Medulla oblongata (tissue), 1 donor: ENCODE measurements at regions not wholly inside any gene's neighbourhood (a gene's known extent, or its start where the extent isn't known, plus 50 kb on each side); places are given as distances from the start of the nearest gene placed in this dataset.
"Not testable (repeated sequence)": the region's sequence is repeated elsewhere in the genome, so short reads cannot be mapped to it uniquely, and the experiment has no call there.

ENCODE experiments used
- DNase-seq: peaks from one replicate; pipeline ENCODE4 v3.0.0-alpha.2; 2015; ENCODE audit errors: extremely low spot score

DNA sequence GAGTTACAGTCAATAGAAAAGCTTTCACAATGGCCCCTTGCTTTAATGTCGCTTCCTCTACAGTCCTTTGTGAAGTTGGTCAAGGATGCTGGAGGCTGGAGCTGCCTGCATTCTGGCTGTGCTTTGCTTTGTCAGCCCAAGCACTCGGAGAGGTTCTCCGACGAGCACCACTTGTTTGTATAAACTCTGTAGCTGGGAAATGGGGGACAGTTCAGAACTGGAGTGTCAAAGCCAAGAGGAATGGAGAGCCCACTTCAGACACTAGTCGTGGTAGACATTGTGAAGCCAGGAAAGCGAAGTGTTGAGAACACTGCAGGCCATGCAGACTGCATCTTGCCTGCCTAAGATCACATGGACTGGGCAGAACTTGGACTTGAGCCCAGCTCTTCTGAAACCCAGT lies 330.3 kb downstream of the GADD45G start:
- no peak for DNase-seq

DNA sequence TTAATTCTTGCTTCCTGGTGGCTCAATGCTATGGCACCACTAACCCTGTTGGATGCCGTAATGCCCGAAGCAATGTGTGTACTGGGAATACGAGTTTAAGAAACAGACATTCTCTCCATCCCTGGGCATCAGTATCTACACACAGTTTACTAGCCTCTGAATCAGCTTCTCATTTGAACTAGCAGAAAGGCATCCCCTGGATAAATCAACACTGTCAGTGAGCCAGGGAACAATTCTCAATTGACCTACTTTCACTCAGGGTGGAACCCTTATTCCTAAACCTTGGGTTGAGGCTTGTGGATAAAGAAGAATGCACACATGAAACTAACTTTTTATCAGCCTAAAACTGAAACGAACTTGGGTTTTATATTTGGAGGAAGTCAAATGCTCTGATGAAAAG lies 331.0 kb downstream of the GADD45G start:
- no peak for DNase-seq

- DNase-seq, result no peak
Measured at GRCh38 chr9:89937051-89937450, 332.2 kb downstream of the GADD45G start.

GRCh38 chr9:89939181-89939580 lies 334.4 kb downstream of the GADD45G start:
- DNase-seq, result no peak

- no peak for DNase-seq
Measured at GRCh38 chr9:89939626-89940292, 334.9 kb downstream of the GADD45G start.

- no peak for DNase-seq
Measured at GRCh38 chr9:89940625-89941024, 335.8 kb downstream of the GADD45G start.

- DNase-seq, result no peak
Measured at GRCh38 chr9:89941875-89942274, 337.1 kb downstream of the GADD45G start.

GRCh38 chr9:89942643-89943042 lies 337.8 kb downstream of the GADD45G start:
- no peak for DNase-seq

- no peak for DNase-seq
Measured at GRCh38 chr9:89943309-89943708, 338.5 kb downstream of the GADD45G start.

DNA sequence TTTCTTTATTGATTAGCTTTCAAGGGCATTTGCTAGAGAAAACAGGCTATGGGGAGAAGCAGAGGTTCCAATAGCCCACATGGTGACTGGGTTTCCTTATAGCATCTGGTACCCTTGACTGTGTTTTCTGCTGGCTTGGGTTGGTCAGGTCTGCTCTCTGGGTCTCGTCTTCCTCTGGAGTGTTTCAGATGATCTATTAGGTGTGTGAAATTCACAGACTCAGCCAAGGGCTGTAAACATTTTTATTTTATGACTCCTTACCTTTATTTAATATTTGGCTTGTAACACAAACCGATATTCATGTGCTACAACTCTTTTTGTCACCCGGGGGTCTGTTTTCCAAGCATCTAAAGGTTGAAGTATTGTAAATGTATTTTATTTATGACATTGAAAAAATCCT lies 338.9 kb downstream of the GADD45G start:
- no peak for DNase-seq

- DNase-seq, result no peak
Measured at GRCh38 chr9:89945133-89945532, 340.3 kb downstream of the GADD45G start.

- DNase-seq, result no peak
Measured at GRCh38 chr9:89946741-89947140, 341.9 kb downstream of the GADD45G start.

DNA sequence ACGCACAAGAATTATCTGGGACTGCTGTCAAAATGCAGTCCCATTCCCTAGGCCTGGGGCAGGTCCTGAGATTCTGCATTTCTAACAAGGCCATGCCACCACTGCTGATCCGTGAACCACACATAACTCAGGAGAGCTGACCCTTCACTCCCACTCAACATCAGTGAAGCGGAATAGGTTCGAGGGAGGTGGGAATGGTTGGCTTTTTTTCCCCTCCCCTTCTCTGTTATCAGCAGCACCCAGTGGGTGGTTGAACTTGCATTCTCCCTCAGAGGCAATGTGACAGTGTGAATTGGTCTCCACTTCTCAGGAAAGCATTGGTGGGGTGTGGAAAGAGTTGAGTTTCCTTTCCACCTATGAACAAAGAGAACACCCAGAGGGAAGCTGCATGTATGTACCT lies 344.3 kb downstream of the GADD45G start:
- no peak for DNase-seq

- no peak for DNase-seq
Measured at GRCh38 chr9:89951675-89952074, 346.9 kb downstream of the GADD45G start.

DNA sequence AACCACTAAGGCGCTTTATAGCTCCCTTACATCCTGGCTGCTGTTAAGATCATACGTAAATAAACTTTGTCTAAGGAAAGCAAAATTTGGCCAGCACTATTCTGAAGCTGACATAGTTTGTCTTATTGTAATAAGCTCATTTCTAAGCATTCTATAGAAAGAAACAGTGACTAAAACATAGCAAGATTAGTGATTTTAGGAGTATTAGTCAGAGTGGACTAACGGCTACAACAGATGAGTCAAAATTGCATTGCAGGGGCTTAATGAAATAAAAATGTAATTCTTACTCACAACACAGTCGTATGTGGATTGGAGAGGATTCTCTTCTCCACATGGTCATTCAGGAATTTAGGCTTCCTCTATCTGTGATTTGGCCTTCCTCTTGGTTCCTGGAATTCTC lies 347.6 kb downstream of the GADD45G start:
- no peak for DNase-seq

DNA sequence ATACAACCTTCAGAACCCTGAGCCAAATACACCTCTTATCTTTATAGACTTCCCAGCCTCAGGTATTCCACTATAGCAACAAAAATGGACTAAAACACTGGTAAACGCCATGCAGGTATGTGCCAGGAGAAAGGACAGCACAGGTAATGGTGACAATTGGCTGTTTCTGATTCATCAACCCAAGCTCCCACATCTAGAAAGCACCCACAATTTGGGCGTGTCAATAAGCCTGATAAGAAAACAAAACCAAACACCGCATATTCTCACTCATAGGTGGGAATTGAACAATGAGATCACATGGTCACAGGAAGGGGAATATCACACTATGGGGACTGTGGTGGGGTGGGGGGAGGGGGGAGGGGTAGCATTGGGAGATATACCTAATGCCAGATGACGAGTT lies 348.5 kb downstream of the GADD45G start:
- not testable (repeated sequence) for DNase-seq

DNA sequence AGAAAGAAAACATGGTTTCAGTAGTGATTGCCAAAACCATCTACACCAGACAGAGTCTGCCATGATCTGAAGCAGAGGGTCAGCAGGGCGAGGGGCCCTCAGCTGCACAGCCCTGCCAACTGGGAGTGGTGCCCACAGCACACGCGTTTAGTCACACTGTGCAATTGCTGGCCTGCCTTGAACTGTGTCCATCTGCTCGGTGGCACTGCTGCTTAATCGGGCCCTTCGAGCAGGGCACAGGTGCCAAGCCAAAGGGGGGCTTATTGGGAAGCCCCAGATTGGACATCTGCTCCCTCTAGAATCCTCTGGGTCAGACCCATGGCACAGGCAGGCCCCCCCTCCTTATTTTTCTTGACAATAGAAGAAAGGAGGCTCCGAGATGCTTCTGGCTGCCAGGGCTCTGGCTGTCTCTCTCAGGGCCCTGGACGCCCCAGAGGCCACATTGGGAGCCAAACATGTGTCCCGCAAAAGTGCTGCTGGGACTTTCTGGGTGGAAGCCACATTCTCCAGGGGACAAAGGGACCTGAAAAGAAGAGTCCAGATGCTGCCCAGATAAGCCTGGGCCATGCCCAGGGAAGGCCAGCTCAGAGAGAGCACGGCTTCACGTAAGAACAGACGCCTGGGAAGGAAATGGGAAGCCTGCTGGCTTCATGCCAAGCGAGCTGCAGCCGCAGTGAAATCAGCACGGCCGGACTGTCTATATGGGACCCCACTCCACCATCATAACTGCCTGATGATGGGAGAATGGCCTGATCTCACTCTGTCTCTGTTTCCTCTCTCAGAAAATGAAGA lies 349.2 kb downstream of the GADD45G start:
- no peak for DNase-seq

GRCh38 chr9:89955144-89955543 lies 350.3 kb downstream of the GADD45G start:
- no peak for DNase-seq

- DNase-seq, result no peak
Measured at GRCh38 chr9:89955626-89956025, 350.8 kb downstream of the GADD45G start.

GRCh38 chr9:89956331-89956730 lies 351.5 kb downstream of the GADD45G start:
- no peak for DNase-seq

GRCh38 chr9:89956907-89957306 lies 352.1 kb downstream of the GADD45G start:
- DNase-seq, result no peak

DNA sequence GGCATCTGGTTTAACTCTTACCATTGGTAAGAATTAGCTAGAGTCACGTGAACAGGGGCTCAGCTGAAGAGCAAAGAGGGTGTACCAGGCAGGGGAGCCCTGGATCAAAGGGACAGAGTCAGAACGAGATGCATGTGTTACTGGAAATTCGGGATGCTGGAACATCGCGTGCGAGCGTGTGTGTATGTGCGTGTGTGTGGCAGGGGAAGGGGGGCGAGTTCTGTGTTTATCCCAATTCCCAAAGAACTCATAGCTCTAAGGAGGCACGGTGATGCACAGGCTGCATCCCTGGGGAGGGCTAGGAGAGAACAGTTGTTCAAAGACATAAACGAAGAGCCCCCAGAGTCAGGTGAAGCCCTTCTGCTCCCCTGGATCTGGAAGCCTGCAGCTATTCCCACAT lies 353.3 kb downstream of the GADD45G start:
- no peak for DNase-seq

- peak; percentile 18 for DNase-seq
Measured at GRCh38 chr9:89961616-89962341, 357.0 kb downstream of the GADD45G start.
